GM18502 (cell line): ENCODE measurements at regions not wholly inside any gene's neighbourhood (a gene's known extent, or its start where the extent isn't known, plus 50 kb on each side); places are given as distances from the start of the nearest gene placed in this dataset.

Experiments used
- ATAC-seq: cut with Tn5 transposase; IDR thresholded peaks from one replicate; pipeline ENCODE4 v1.9.1; 2021; ENCODE audit warnings: mild to moderate bottlenecking; ENCODE audit not compliant: unreplicated experiment, poor library complexity

DNA sequence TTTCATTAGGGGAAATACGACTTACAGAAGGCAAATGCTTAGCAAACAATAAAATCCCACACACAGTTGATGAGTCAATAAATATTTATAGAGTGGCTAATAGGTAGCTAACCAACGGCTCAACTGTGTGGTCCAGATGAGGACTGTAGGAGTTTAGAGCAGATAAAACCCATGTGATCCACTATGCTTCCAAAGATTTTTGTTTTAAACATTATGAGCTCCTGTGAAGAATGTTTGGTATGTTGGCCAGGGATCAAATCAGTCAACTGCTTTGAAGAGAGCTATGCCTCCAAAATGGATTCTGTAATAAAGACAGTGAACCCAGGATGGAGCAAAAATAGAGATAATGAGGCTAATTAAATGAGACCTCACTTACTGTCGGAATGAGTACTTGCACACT, 72.3 kb upstream of the COL11A1 start:
- no peak for ATAC-seq

DNA sequence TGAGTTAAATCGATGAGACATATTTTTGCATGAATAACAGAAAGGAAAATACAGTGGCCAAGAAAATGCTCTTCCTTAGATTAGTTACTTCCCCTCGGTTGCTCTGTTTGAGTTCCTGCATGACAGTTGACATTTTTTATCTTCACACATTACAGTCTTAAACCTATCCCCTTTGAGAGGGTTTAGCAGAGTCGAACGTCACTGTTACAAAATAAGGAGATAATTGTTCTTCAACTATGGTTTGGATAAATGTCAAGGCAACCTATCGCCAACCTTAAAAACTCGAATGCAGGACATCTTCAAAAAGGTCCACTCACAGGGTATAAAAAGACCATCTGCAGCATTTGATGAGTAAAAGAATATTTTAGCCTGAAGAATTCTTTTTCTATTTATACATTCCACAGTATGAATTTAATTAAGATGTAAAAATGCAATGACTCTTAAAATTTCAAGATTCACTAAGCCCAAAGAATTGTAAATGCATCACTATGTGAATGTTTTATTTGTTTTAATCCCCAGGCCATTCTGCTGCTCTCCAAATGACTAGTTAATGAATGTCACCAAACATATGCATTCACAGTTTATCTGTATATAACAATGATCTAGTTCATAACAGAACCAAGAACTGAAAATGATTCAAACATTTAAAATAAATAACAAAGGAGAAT, 68.9 kb upstream of the COL11A1 start:
- no peak for ATAC-seq

DNA sequence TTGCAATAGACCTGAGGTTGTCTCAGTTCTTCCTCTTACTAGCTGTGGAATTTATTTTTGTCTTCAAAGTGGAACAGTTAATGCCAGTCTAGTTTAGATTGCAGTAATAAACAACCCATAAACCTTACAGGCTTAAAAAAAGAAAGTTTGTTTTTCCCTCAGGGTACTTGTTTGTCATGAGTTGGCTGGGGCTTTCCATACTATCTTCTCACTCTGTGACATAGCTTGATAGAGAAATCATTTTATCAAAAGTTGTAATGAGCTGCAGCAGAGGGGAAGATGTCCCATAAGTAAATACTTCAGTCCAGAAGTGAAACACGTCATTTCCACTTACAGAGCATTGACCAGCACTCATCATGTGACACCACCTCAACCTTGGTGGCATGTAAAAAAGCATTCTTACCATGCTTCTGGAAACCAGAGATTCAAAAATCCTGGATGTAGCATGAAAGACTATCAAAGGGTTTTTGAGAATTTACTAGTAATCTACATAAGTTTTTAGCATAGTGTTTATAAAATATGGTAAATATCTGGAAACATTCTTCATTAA, 62.8 kb upstream of the COL11A1 start:
- no peak for ATAC-seq

DNA sequence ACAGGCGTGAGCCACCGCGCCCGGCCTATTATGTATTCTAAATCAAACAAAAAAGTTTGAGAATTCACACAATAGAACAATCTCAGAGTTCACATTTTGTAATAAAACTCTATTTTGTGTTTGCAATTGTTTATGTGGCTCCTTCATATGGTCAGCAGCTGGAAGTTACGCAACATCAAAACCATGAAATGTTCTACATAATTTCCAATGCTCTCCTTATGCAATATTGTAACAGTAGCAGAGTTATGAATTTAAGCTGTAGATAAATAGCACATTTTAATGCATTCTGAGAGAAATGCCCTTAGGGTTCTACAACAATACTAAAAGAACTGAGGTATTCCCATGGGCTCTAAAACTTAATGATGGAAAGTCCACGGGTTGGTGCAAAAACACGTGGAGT, 62.3 kb upstream of the COL11A1 start:
- ATAC-seq: no peak

DNA sequence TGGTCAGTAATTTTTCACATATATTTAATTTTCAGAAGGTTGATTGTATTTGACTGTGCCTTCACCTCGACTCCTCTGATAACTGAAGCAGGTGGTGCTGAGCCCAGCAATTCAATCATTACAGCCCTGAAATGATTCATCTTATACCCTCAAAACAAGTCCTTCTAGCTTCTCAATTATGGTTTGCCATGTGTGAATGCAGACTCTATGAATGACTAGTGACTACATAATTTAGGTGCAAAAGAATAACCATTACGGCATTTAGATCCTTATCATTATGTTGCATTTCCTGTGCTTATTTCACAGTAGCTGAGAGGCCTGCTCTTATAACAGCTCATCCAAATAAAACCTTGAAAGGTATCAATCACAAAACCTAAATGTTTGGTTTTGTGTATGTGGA, 54.0 kb upstream of the COL11A1 start:
- peak; percentile 87 for ATAC-seq

DNA sequence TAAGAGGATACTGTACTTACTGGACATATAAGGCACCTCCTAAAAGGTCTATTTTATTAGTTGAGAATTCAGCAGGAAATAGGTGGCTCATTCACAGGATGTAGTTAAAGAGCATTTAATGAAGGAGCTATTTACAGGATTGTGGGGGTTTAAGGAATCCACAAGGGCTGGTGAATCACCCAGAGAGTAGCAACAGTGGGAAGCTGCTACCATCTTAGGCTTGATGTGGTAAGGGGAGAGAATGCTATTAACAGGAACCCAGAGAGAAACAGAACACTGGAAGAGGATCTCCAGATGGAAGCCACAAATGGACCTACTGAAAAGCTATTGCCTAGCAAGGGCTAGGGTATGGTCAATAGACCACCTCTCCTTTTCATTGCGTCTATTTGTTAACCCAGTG, 52.0 kb upstream of the COL11A1 start:
- ATAC-seq: no peak
